ENCODE measurements at regions not wholly inside any gene's neighbourhood (a gene's known extent, or its start where the extent isn't known, plus 50 kb on each side); places are given as distances from the start of the nearest gene placed in this dataset.

GRCh38 chr15:98174286-98174685, 213.8 kb downstream of the ARRDC4 start:
- no TSS peak for BruUV-seq (replicated peaks)
- Histone ChIP-seq H3K27ac (ENCODE audit: insufficient read depth, low read depth, low read length) (no peak overlapping the region), H3K79me2 (ENCODE audit: control insufficient read depth, insufficient read depth, low read length) (no peaks in the 10 kb centered on the region), H3K4me3 (replicated peaks in 1 of 3; ENCODE audit: insufficient read depth in 1 of 3, low read depth in 1 of 3, low read length in 3 of 3) (no peak overlapping the region), H3K4me1 (ENCODE audit: control insufficient read depth, extremely low read depth, insufficient read depth, low read length) (no peaks in the 10 kb centered on the region), H3K9me3 (replicated peaks; ENCODE audit: control insufficient read depth, insufficient read depth, low read length) (no peaks in the 10 kb centered on the region), H3K36me3 (ENCODE audit: control insufficient read depth in 2 of 2, extremely low read depth in 1 of 2, insufficient read depth in 2 of 2, low read length in 2 of 2) (no peaks in the 10 kb centered on the region), H3K4me2 (ENCODE audit: insufficient read depth, low read length) (no peak overlapping the region), H2AFZ (ENCODE audit: low read depth, low read length) (no peak overlapping the region), H3K27me3 (ENCODE audit: control insufficient read depth in 2 of 2, insufficient read depth in 2 of 2, low read length in 2 of 2) (no peaks in the 10 kb centered on the region), H3K9me1 (replicated peaks; ENCODE audit: control insufficient read depth, extremely low read depth, insufficient read depth, low read length) (no peaks in the 10 kb centered on the region), H4K20me1 (replicated peaks; ENCODE audit: control insufficient read depth, extremely low read depth, insufficient read depth, low read length) (no peaks in the 10 kb centered on the region), H3K9ac (replicated peaks; ENCODE audit: extremely low read depth, insufficient read depth, low read length) (no peak overlapping the region)
- no peak for TF ChIP-seq POLR2A (IDR thresholded peaks at IDR 0.05; ENCODE audit: low read depth, low read length)
- no peak for TF ChIP-seq MYC (IDR thresholded peaks at IDR 0.05; ENCODE audit: low read depth, low read length)
- no peak for TF ChIP-seq JUN (IDR thresholded peaks at IDR 0.05; ENCODE audit: borderline replicate concordance, insufficient read depth, insufficient read length, low read depth)
- TF ChIP-seq POLR2AphosphoS5 (IDR thresholded peaks at IDR 0.05; ENCODE audit: insufficient read depth, low read depth, low read length): no peak
- TF ChIP-seq CTCF (IDR thresholded peaks at IDR 0.05; ENCODE audit: extremely low read depth in 1 of 2, insufficient read depth in 1 of 2, low read depth in 1 of 2, low read length in 2 of 2): no peak
- TF ChIP-seq EZH2 (IDR thresholded peaks at IDR 0.05; ENCODE audit: borderline replicate concordance, low read depth, low read length, severe bottlenecking): no peak
- no peak for TF ChIP-seq GATA2 (IDR thresholded peaks at IDR 0.05; ENCODE audit: insufficient read depth, insufficient read length, low read depth, low read length)
- no peak for TF ChIP-seq FOS (IDR thresholded peaks at IDR 0.05; ENCODE audit: borderline replicate concordance, insufficient read depth, low read length)
- TF ChIP-seq MAX (IDR thresholded peaks at IDR 0.05; ENCODE audit: insufficient read depth, insufficient read length): no peak
- dilution Hi-C loops (cut with MboI; ENCODE audit: extremely low pct_ligation_motif_present, low sequenced_read_pairs) (no loop called here), intact Hi-C loops (cut with micrococcal nuclease) (no loop called here)
- POLR2A ChIA-PET: no interaction called here
- no peak for DNase-seq (ENCODE audit: low read depth, low spot score)
- CTCF ChIA-PET: no interaction called here
- no peak for FAIRE-seq
